ENCODE measurements at regions not wholly inside any gene's neighbourhood (a gene's known extent, or its start where the extent isn't known, plus 50 kb on each side); places are given as distances from the start of the nearest gene placed in this dataset.

GRCh38 chr1:82721702-82722101 lies 921.0 kb downstream of the ADGRL2 start:
- TF ChIP-seq CTCF (conservative IDR thresholded peaks at IDR 0.05; ENCODE audit: low read length), result no peak
- no peak for DNase-seq (ENCODE audit: low read depth)
- H3K4me3 ChIP-seq (ENCODE audit: low read length), result no peak overlapping the region

- no peak for TF ChIP-seq CTCF (conservative IDR thresholded peaks at IDR 0.05; ENCODE audit: low read length)
- no peak for DNase-seq (ENCODE audit: low read depth)
- no peak overlapping the region for H3K4me3 ChIP-seq (ENCODE audit: low read length)
Measured at GRCh38 chr1:82718719-82719419, 918.1 kb downstream of the ADGRL2 start.

GRCh38 chr1:82710091-82710490 lies 909.4 kb downstream of the ADGRL2 start:
- DNase-seq (ENCODE audit: low read depth), result no peak
- H3K4me3 ChIP-seq (ENCODE audit: low read length), result no peak overlapping the region
- no peak for TF ChIP-seq CTCF (conservative IDR thresholded peaks at IDR 0.05; ENCODE audit: low read length)

GRCh38 chr1:82707681-82708080 lies 906.9 kb downstream of the ADGRL2 start:
- TF ChIP-seq CTCF (conservative IDR thresholded peaks at IDR 0.05; ENCODE audit: low read length), result no peak
- H3K4me3 ChIP-seq (ENCODE audit: low read length), result no peak overlapping the region
- no peak for DNase-seq (ENCODE audit: low read depth)

GRCh38 chr1:82706741-82707140 lies 906.0 kb downstream of the ADGRL2 start:
- TF ChIP-seq CTCF (conservative IDR thresholded peaks at IDR 0.05; ENCODE audit: low read length), result no peak
- H3K4me3 ChIP-seq (ENCODE audit: low read length), result no peak overlapping the region
- no peak for DNase-seq (ENCODE audit: low read depth)

- DNase-seq (ENCODE audit: low read depth), result no peak
- no peak overlapping the region for H3K4me3 ChIP-seq (ENCODE audit: low read length)
- no peak for TF ChIP-seq CTCF (conservative IDR thresholded peaks at IDR 0.05; ENCODE audit: low read length)
Measured at GRCh38 chr1:82704966-82705365, 904.2 kb downstream of the ADGRL2 start.

- no peak overlapping the region for H3K4me3 ChIP-seq (ENCODE audit: low read length)
- no peak for TF ChIP-seq CTCF (conservative IDR thresholded peaks at IDR 0.05; ENCODE audit: low read length)
- DNase-seq (ENCODE audit: low read depth), result no peak
Measured at GRCh38 chr1:82704393-82704792, 903.7 kb downstream of the ADGRL2 start.
